Keratinocyte (primary cell): ENCODE measurements at regions not wholly inside any gene's neighbourhood (a gene's known extent, or its start where the extent isn't known, plus 50 kb on each side); places are given as distances from the start of the nearest gene placed in this dataset.

Source experiments
- DNase-seq: peaks from one replicate; pipeline ENCODE4 v3.0.0-alpha.2; 2011; ENCODE audit warnings: low read depth, missing footprints, low spot score
- FAIRE-seq: peaks from 2 replicates; lab custom pipeline; 2011; peaks lifted over from hg19 to GRCh38; lab: Jason Lieb, UNC
- H2AFZ ChIP-seq: 2 replicates; pipeline ENCODE4 v1.6.0; 2012; ENCODE audit warnings: low read length, control low read depth, inconsistent platforms; ENCODE audit not compliant: control insufficient read depth
- H3K27ac ChIP-seq: 2 replicates; pipeline ENCODE4 v1.5.1; 2011; ENCODE audit warnings: low read length; ENCODE audit not compliant: control insufficient read depth, insufficient read depth
- H3K27me3 ChIP-seq: 3 replicates; pipeline ENCODE4 v1.6.0; 2011; ENCODE audit warnings: low read length; ENCODE audit not compliant: control insufficient read depth, insufficient read depth; ENCODE audit errors: extremely low read depth
- H3K36me3 ChIP-seq, 2 experiments: 2 replicates in 1 of 2; 3 replicates in 1 of 2; pipeline ENCODE4 v1.5.1; 2011; ENCODE audit warnings: low read length in 2 of 2, mild to moderate bottlenecking in 1 of 2; ENCODE audit not compliant: control insufficient read depth in 2 of 2, insufficient read depth in 2 of 2; ENCODE audit errors: extremely low read depth in 1 of 2
- H3K4me1 ChIP-seq: 3 replicates; pipeline ENCODE4 v1.5.1; 2011; ENCODE audit warnings: low read length; ENCODE audit not compliant: control insufficient read depth, insufficient read depth; ENCODE audit errors: extremely low read depth
- H3K4me2 ChIP-seq: 3 replicates; pipeline ENCODE4 v1.6.0; 2011; ENCODE audit warnings: low read depth, low read length; ENCODE audit not compliant: control insufficient read depth, insufficient read depth; ENCODE audit errors: extremely low read depth
- H3K4me3 ChIP-seq, 3 experiments: fragments of 200-600 bp in 1 of 3; sonication (generic) in 1 of 3; 2 replicates in 2 of 3; 3 replicates in 1 of 3; pipeline ENCODE4 v1.5.1; 2011 to 2016; ENCODE audit warnings: low read length in 3 of 3, mild to moderate bottlenecking in 3 of 3, control low read depth in 2 of 3, inconsistent platforms in 1 of 3, low read depth in 1 of 3, mixed read lengths in 1 of 3, mixed run types in 1 of 3, moderate library complexity in 1 of 3; ENCODE audit not compliant: control insufficient read depth in 2 of 3, insufficient read depth in 2 of 3; ENCODE audit errors: extremely low read depth in 1 of 3
- H3K79me2 ChIP-seq: 2 replicates; pipeline ENCODE4 v1.6.0; 2012; ENCODE audit warnings: low read length; ENCODE audit not compliant: control insufficient read depth, insufficient read depth
- H3K9ac ChIP-seq: 3 replicates; pipeline ENCODE4 v1.6.0; 2011; ENCODE audit warnings: low read length; ENCODE audit not compliant: control insufficient read depth, insufficient read depth; ENCODE audit errors: extremely low read depth
- H3K9me1 ChIP-seq: 3 replicates; pipeline ENCODE4 v1.6.0; 2011; ENCODE audit warnings: low read length; ENCODE audit not compliant: control insufficient read depth, insufficient read depth; ENCODE audit errors: extremely low read depth
- H3K9me3 ChIP-seq: 2 replicates; pipeline ENCODE4 v1.5.1; 2012; ENCODE audit warnings: low read depth, low read length; ENCODE audit not compliant: control insufficient read depth
- H4K20me1 ChIP-seq: 3 replicates; pipeline ENCODE4 v1.6.0; 2011; ENCODE audit warnings: low read length; ENCODE audit not compliant: control insufficient read depth, insufficient read depth; ENCODE audit errors: extremely low read depth
- EZH2 ChIP-seq: IDR thresholded peaks from one replicate; pipeline ENCODE4 v1.6.1; 2012; ENCODE audit warnings: inconsistent platforms, mild to moderate bottlenecking, low read length, moderate library complexity
- dilution Hi-C: fragments of 300-500 bp; cut with MboI; formaldehyde crosslinking; loops from one replicate; pipeline ENCODE4 v1.7.0; 2020; ENCODE audit warnings: low sequenced_read_pairs; ENCODE audit not compliant: extremely low pct_ligation_motif_present
- TF ChIP-seq, protein P1 (sequence below), 3 experiments: IDR thresholded peaks in 1 of 3; conservative IDR thresholded peaks in 1 of 3; optimal IDR thresholded peaks in 1 of 3; 2 replicates in 2 of 3; 3 replicates in 1 of 3; pipeline versions ENCODE3 to v1.5.1; 2011; ENCODE audit warnings: low read length in 3 of 3, mild to moderate bottlenecking in 3 of 3, moderate library complexity in 2 of 3, control low read depth in 1 of 3, inconsistent platforms in 1 of 3; ENCODE audit not compliant: insufficient read depth in 2 of 3; ENCODE audit errors: extremely low read depth in 1 of 3

DNA sequence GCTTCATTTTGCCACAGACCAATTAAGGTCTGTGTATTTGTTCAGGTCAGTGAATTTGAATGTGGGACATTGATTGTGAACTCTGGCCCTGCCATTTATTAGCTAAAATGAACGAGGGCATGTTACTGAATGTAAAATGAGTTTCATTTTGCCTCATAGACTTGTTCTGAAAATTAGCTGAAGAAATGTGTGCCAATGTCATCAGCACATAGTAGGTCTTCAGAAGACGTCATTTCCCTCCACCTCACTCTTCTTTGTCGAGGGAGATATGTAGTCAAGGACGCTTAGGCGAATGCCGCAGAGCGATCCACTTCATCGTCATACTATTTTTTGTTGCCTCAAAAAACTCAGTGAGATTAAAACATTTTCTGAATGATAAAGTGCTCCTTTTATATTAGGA is 291.7 kb downstream of the SMOC2 start:
- H3K9ac ChIP-seq, result no peak overlapping the region
- H4K20me1 ChIP-seq, result no peaks in the 10 kb centered on the region
- DNase-seq, result no peak
- TF ChIP-seq EZH2, result no peak
- TF ChIP-seq, protein P1, sequence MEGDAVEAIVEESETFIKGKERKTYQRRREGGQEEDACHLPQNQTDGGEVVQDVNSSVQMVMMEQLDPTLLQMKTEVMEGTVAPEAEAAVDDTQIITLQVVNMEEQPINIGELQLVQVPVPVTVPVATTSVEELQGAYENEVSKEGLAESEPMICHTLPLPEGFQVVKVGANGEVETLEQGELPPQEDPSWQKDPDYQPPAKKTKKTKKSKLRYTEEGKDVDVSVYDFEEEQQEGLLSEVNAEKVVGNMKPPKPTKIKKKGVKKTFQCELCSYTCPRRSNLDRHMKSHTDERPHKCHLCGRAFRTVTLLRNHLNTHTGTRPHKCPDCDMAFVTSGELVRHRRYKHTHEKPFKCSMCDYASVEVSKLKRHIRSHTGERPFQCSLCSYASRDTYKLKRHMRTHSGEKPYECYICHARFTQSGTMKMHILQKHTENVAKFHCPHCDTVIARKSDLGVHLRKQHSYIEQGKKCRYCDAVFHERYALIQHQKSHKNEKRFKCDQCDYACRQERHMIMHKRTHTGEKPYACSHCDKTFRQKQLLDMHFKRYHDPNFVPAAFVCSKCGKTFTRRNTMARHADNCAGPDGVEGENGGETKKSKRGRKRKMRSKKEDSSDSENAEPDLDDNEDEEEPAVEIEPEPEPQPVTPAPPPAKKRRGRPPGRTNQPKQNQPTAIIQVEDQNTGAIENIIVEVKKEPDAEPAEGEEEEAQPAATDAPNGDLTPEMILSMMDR (optimal IDR thresholded peaks at IDR 0.05 in 1 of 3, IDR thresholded peaks at IDR 0.05 in 1 of 3, conservative IDR thresholded peaks at IDR 0.05 in 1 of 3; ENCODE audit: extremely low read depth in 1 of 3, insufficient read depth in 2 of 3, low read length in 3 of 3), result no peak
- no peak overlapping the region for H3K4me2 ChIP-seq
- H2AFZ ChIP-seq, result no peak overlapping the region
- H3K4me1 ChIP-seq, result no peaks in the 10 kb centered on the region
- no peaks in the 10 kb centered on the region for H3K9me1 ChIP-seq
- FAIRE-seq, result no peak
- no peaks in the 10 kb centered on the region for H3K9me3 ChIP-seq
- no peaks in the 10 kb centered on the region for H3K79me2 ChIP-seq
- H3K27ac ChIP-seq, result no peak overlapping the region
- no peaks in the 10 kb centered on the region for H3K27me3 ChIP-seq
- dilution Hi-C loops, result no loop called here
- no peak overlapping the region for H3K4me3 ChIP-seq
- no peaks in the 10 kb centered on the region for H3K36me3 ChIP-seq

DNA sequence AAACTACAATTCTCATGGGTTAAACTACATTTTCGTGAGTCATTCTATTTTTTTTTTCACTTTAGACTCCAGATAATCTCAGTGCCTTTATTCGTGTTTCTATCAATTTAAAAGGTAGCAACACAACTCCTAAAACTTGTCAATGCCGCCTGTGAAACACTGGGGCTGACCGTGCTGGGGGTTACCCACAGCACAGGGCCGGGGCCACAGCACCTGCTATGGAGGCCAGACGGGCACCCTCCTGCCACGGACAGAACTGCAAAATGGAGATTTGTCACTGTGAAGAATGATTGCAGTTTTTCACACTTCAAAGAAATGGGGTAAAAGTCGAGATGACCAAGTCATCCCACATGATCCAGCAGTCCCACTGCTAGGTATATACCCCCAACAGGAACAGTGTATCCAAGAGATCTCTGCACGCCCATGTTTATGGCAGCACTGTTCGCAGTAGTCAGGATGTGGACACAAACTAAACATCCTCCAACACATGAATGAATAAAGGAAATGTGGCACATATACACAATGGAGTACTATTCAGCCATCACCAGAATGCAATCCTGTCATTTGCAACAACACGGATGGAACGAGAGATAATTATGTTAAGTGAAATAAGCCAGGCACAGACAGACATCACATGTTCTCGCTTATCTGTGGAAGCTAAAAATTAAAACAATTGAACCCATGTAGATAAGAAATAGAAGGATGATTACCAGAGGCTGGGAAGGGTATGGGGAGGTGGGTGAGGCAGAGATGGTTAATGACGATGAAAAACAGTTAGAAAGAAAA is 290.1 kb downstream of the SMOC2 start:
- dilution Hi-C loops, result no loop called here
- no peak for FAIRE-seq
- Histone ChIP-seq H2AFZ (no peak overlapping the region), H3K79me2 (no peaks in the 10 kb centered on the region), H3K9me1 (no peaks in the 10 kb centered on the region), H3K36me3 (no peaks in the 10 kb centered on the region), H3K9ac (no peak overlapping the region), H4K20me1 (no peaks in the 10 kb centered on the region), H3K27ac (no peak overlapping the region), H3K4me1 (no peaks in the 10 kb centered on the region), H3K27me3 (no peaks in the 10 kb centered on the region), H3K4me2 (no peak overlapping the region), H3K9me3 (no peaks in the 10 kb centered on the region), H3K4me3 (no peak overlapping the region)
- no peak for TF ChIP-seq EZH2
- TF ChIP-seq, protein P1 (optimal IDR thresholded peaks at IDR 0.05 in 1 of 3, IDR thresholded peaks at IDR 0.05 in 1 of 3, conservative IDR thresholded peaks at IDR 0.05 in 1 of 3; ENCODE audit: extremely low read depth in 1 of 3, insufficient read depth in 2 of 3, low read length in 3 of 3), result no peak
- no peak for DNase-seq
